Activated naive CD4-positive, alpha-beta T cell treated with Interleukin-2 at 50 U/mL for 16 hours (primary cell): ENCODE measurements at regions not wholly inside any gene's neighbourhood (a gene's known extent, or its start where the extent isn't known, plus 50 kb on each side); places are given as distances from the start of the nearest gene placed in this dataset.

ENCODE experiments used
- DNase-seq: peaks from one replicate; pipeline ENCODE4 v3.0.0-alpha.2; 2020

- no peak for DNase-seq
Measured at GRCh38 chr9:14389657-14390056, 75.7 kb upstream of the NFIB start.

DNA sequence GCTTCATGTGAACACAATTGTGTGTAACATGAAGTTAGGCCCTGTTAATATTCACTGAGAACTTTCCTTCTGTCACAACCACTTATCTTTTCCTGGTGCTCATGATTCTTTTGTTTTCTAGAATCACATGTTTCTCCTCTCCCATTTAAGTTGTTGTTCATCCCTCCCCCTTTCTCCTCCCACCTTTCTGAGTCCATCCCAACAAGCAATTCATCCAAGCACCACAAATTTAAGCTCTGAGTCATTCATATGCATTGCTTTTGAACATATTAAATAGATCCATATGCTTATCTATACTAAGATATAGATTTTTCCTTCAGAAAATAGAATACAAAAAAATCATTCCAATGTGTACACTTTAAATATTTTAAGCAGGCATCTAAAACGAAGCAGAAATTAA is 75.2 kb upstream of the NFIB start:
- no peak for DNase-seq

GRCh38 chr9:14383773-14384172 is 69.8 kb upstream of the NFIB start:
- DNase-seq = no peak

- DNase-seq = no peak
Measured at GRCh38 chr9:14383294-14383693, 69.4 kb upstream of the NFIB start.

GRCh38 chr9:14380061-14380836 is 66.3 kb upstream of the NFIB start:
- no peak for DNase-seq

DNA sequence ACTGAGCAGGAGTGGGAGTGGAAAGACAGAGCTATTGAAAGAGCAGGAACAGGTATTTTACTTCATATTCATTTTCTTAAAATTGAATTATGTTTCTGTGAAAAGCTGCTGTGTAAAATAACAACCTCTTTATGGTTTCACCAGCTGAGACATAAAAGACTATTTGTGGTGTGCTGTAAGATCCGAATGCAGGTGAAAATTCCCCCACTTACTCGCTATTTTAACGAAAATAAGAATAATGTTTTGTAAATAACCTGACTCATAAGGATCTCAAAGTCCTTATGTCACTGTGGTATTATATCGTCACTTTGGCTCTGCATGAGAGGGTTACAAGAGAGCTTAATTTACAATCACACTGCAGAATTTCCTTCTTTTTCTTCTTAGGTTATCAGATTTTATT is 65.3 kb upstream of the NFIB start:
- DNase-seq = no peak

- no peak for DNase-seq
Measured at GRCh38 chr9:14373706-14374105, 59.8 kb upstream of the NFIB start.

- no peak for DNase-seq
Measured at GRCh38 chr9:14373336-14373666, 59.4 kb upstream of the NFIB start.

GRCh38 chr9:14372437-14373335 is 58.7 kb upstream of the NFIB start:
- no peak for DNase-seq

DNA sequence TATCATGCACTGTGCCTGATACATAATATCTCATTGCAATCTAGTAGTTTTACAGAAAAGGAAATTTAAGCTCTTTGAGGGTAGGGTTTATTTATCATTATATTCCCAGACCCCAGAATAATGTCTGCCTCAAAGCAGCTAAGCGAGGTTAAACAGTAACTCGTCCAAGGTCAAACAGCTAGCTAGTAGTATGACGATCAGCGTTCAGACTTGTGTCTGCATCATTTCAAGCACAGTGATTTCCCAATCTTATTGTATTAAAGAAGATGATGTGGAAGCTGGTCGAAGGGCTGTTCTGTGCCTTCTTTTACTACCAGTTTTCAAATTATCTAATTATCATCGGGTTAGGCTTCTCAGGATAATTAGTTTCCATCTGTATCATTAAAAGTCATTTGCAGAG is 55.1 kb upstream of the NFIB start:
- DNase-seq = no peak

DNA sequence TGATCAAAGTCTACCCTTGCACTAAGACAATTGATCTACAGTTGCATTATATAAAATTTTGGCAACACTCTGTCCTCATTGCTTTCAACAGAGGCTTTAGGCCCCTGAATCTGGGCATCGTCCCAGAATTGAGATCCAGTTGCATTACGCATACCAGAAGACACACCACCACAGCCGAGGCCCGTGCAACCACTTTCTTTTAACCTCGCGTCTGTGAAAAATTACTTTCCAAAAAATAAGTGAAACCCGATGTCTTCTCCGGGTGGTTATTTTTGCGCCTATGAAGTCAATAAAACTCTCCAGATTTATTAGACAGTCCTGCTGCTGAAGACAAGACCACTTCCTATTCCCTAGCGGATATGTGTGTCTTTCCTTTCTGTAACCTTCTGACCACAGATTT is 52.1 kb upstream of the NFIB start:
- no peak for DNase-seq

- no peak for DNase-seq
Measured at GRCh38 chr9:14365670-14366069, 51.7 kb upstream of the NFIB start.
